ENCODE measurements at regions not wholly inside any gene's neighbourhood (a gene's known extent, or its start where the extent isn't known, plus 50 kb on each side); places are given as distances from the start of the nearest gene placed in this dataset.

DNA sequence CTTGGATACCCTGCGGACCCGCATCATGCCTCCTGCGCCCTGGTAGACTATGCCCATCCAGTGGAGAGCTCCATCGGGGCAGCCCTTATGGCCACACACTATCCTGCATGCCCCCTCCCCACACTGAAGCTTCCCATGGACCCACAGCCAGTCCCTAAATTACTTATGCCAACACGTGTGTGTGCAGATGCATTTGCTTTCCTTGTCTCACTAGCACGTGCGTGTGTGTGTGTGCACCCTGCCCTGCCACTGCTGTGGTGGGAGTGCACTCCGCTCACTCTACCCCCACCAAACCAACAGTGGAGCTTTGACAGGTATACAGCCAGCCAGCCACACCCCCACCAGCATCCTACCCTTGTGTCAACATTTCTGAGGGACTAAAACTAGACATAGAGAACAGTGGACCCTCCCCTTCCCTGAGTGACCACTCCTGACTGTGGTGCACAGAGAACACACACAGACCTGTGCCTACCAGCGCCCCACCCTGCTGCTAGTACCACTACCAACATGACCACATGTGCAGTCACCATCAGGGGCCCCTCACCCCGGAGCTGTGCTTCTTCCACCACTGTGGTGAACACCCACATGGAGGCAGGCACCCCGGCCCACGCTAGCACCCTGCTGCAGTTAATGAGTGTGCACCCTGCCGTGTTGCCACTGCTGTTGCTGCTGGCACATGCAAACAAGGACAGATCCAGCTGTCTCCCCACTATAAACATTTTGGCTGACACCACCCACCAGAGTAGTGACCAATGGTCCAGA lies 310.8 kb downstream of the GABRB3 start:
- no peak for TF ChIP-seq POLR2A (IDR thresholded peaks at IDR 0.05; ENCODE audit: low read depth, low read length)
- no peak for TF ChIP-seq POLR2AphosphoS5 (IDR thresholded peaks at IDR 0.05; ENCODE audit: low read depth, low read length)
- TF ChIP-seq TAF1 (IDR thresholded peaks at IDR 0.05; ENCODE audit: low read depth, low read length), result no peak
- no peak for TF ChIP-seq PAX5 (IDR thresholded peaks at IDR 0.05; ENCODE audit: insufficient read depth, low read length, severe bottlenecking)

Measured in GM12891 (cell line).